HG03196 (cell line): ENCODE measurements at regions not wholly inside any gene's neighbourhood (a gene's known extent, or its start where the extent isn't known, plus 50 kb on each side); places are given as distances from the start of the nearest gene placed in this dataset.
"Not testable (repeated sequence)": the region's sequence is repeated elsewhere in the genome, so short reads cannot be mapped to it uniquely, and the experiment has no call there.

Experiments used
- ATAC-seq: cut with Tn5 transposase; IDR thresholded peaks from one replicate; pipeline ENCODE4 v1.9.1; 2021; ENCODE audit not compliant: unreplicated experiment

- no peak for ATAC-seq
Measured at GRCh38 chr1:177431123-177431522, 260.4 kb downstream of the BRINP2 start.

GRCh38 chr1:177429234-177429633, 258.5 kb downstream of the BRINP2 start:
- no peak for ATAC-seq

- ATAC-seq: no peak
Measured at GRCh38 chr1:177427811-177428210, 257.1 kb downstream of the BRINP2 start.

- no peak for ATAC-seq
Measured at GRCh38 chr1:177426497-177426896, 255.7 kb downstream of the BRINP2 start.

GRCh38 chr1:177425199-177425598, 254.4 kb downstream of the BRINP2 start:
- no peak for ATAC-seq

- no peak for ATAC-seq
Measured at GRCh38 chr1:177424744-177425143, 254.0 kb downstream of the BRINP2 start.

- no peak for ATAC-seq
Measured at GRCh38 chr1:177423090-177423489, 252.3 kb downstream of the BRINP2 start.

GRCh38 chr1:177413982-177414596, 243.3 kb downstream of the BRINP2 start:
- ATAC-seq: no peak

- ATAC-seq: no peak
Measured at GRCh38 chr1:177411381-177411780, 240.6 kb downstream of the BRINP2 start.

- ATAC-seq: no peak
Measured at GRCh38 chr1:177410179-177410766, 239.5 kb downstream of the BRINP2 start.

GRCh38 chr1:177406323-177406722, 235.6 kb downstream of the BRINP2 start:
- not testable (repeated sequence) for ATAC-seq

- ATAC-seq: no peak
Measured at GRCh38 chr1:177392336-177392735, 221.6 kb downstream of the BRINP2 start.

GRCh38 chr1:177385760-177386698, 215.3 kb downstream of the BRINP2 start:
- ATAC-seq: no peak

GRCh38 chr1:177384461-177384860, 213.7 kb downstream of the BRINP2 start:
- no peak for ATAC-seq

GRCh38 chr1:177383715-177384114, 213.0 kb downstream of the BRINP2 start:
- no peak for ATAC-seq

- no peak for ATAC-seq
Measured at GRCh38 chr1:177377866-177378265, 207.1 kb downstream of the BRINP2 start.

- no peak for ATAC-seq
Measured at GRCh38 chr1:177368255-177368654, 197.5 kb downstream of the BRINP2 start.

- ATAC-seq: no peak
Measured at GRCh38 chr1:177366091-177366490, 195.3 kb downstream of the BRINP2 start.

- ATAC-seq: no peak
Measured at GRCh38 chr1:177360791-177361190, 190.0 kb downstream of the BRINP2 start.

GRCh38 chr1:177356674-177357435, 186.1 kb downstream of the BRINP2 start:
- ATAC-seq: no peak

GRCh38 chr1:177355575-177355974, 184.8 kb downstream of the BRINP2 start:
- ATAC-seq: no peak
